ENCODE measurements at regions not wholly inside any gene's neighbourhood (a gene's known extent, or its start where the extent isn't known, plus 50 kb on each side); places are given as distances from the start of the nearest gene placed in this dataset.

DNA sequence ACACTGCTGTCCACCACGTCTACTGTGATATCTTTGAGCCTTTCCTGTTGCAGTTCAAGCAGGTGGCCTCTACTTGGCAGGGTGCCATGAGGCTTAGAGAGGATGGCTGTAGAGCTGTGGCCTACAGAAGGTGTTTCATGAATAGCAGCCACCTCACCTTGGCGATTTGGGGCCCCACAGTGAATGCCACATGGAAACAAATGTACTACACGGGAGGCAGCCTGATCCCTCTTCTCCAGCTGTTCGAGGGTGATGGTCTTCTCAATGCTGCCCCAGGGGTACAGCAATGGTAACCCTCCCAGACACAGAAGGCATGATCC lies 70.7 kb downstream of the FAM43A start:
- Mint-ChIP-seq H3K27ac (no peak overlapping the region), H3K9me3 (no peaks in the 10 kb centered on the region), H3K4me1 (no peaks in the 10 kb centered on the region), H3K36me3 (no peaks in the 10 kb centered on the region), H3K27me3 (ENCODE audit: low read depth in 2 of 2) (peaks cover 0 to under 1% of the 10 kb centered on the region in 2 donors), H3K4me3 (no peak overlapping the region)
- no peaks in the 10 kb centered on the region for H3K9me3 ChIP-seq (ENCODE audit: control insufficient read depth, insufficient read depth, low read length)
- DNase-seq (no peak), ATAC-seq (no peak)
- H3K4me3 ChIP-seq (ENCODE audit: low read length): no peak overlapping the region
- H3K4me1 ChIP-seq (ENCODE audit: control insufficient read depth, insufficient read depth, low read length): no peaks in the 10 kb centered on the region
- H3K36me3 ChIP-seq (ENCODE audit: control insufficient read depth, insufficient read depth, low read length): no peaks in the 10 kb centered on the region
- no peaks in the 10 kb centered on the region for H3K27me3 ChIP-seq (ENCODE audit: control insufficient read depth, insufficient read depth, low read length)
- H3K27ac ChIP-seq (ENCODE audit: low read length): no peak overlapping the region
- intact Hi-C loops (cut with micrococcal nuclease): no loop called here
- TF ChIP-seq, protein P1, sequence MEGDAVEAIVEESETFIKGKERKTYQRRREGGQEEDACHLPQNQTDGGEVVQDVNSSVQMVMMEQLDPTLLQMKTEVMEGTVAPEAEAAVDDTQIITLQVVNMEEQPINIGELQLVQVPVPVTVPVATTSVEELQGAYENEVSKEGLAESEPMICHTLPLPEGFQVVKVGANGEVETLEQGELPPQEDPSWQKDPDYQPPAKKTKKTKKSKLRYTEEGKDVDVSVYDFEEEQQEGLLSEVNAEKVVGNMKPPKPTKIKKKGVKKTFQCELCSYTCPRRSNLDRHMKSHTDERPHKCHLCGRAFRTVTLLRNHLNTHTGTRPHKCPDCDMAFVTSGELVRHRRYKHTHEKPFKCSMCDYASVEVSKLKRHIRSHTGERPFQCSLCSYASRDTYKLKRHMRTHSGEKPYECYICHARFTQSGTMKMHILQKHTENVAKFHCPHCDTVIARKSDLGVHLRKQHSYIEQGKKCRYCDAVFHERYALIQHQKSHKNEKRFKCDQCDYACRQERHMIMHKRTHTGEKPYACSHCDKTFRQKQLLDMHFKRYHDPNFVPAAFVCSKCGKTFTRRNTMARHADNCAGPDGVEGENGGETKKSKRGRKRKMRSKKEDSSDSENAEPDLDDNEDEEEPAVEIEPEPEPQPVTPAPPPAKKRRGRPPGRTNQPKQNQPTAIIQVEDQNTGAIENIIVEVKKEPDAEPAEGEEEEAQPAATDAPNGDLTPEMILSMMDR (IDR thresholded peaks at IDR 0.05): no peak
- 72% methylated on average over 4 of the region's 4 CpGs for WGBS (ENCODE audit: insufficient coverage)

DNA sequence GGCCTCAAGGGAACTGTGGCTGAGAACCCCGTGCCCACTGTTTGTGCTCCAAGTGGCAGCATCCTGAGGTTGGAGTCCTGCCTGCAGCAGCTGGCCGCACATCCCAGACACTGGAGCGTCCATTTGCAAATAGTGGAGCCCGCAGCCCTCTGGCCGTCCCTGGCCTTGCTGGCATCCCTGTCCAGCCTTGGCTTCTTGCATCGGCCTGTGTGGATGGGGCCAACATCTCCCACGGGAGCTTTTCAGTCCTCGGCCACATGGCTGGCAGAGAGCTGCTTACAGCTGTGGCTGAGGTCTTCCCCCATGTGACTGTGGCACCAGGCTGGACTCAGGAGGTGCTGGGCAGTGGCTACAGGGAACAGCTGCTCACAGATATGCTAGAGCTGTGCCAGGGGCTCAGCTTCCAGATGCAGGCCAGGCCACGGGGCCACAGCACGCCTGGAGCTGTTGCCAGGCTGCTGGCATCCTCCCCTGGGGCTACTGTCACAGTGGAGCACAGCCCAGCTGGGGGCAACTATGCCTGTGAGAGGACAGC lies 71.2 kb downstream of the FAM43A start:
- H3K4me1 Mint-ChIP-seq: no peaks in the 10 kb centered on the region
- intact Hi-C loops (cut with micrococcal nuclease): no loop called here
- H3K27ac ChIP-seq (ENCODE audit: low read length): no peak overlapping the region
- no peak overlapping the region for H3K4me3 ChIP-seq (ENCODE audit: low read length)
- peaks cover 0 to 3% of the 10 kb centered on the region in 2 donors for H3K27me3 Mint-ChIP-seq (ENCODE audit: low read depth in 2 of 2)
- no peaks in the 10 kb centered on the region for H3K9me3 ChIP-seq (ENCODE audit: control insufficient read depth, insufficient read depth, low read length)
- WGBS (ENCODE audit: insufficient coverage): 90% methylated on average over 10 of the region's 10 CpGs
- ATAC-seq: no peak
- no peak overlapping the region for H3K27ac Mint-ChIP-seq
- no peak for DNase-seq
- no peaks in the 10 kb centered on the region for H3K36me3 ChIP-seq (ENCODE audit: control insufficient read depth, insufficient read depth, low read length)
- no peaks in the 10 kb centered on the region for H3K4me1 ChIP-seq (ENCODE audit: control insufficient read depth, insufficient read depth, low read length)
- H3K36me3 Mint-ChIP-seq: no peaks in the 10 kb centered on the region
- H3K27me3 ChIP-seq (ENCODE audit: control insufficient read depth, insufficient read depth, low read length): no peaks in the 10 kb centered on the region
- no peak overlapping the region for H3K4me3 Mint-ChIP-seq
- H3K9me3 Mint-ChIP-seq: no peaks in the 10 kb centered on the region
- TF ChIP-seq, protein P1 (IDR thresholded peaks at IDR 0.05): no peak

DNA sequence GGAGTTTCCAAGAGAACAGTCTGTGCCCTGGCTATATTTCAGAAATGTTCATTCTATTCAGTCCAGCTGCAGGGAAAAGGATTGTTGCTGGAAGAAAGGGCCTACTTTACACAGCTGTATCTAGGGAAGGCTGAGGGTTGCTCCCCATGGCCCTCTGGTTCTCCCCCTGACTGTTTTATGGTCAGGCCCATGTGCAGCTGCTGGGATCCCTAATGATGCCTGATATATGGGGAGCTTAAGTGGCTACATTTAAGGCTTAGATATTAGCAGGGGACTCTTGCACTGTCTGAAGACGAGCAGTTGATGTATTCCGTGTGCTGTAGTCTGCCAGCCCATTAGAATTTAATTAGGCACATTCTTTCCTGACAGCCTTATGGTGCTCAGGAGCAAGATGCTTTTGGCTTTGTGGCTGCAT lies 72.0 kb downstream of the FAM43A start:
- H3K4me3 ChIP-seq (ENCODE audit: low read length): no peak overlapping the region
- H3K4me1 Mint-ChIP-seq: no peaks in the 10 kb centered on the region
- no peaks in the 10 kb centered on the region for H3K36me3 Mint-ChIP-seq
- H3K4me1 ChIP-seq (ENCODE audit: control insufficient read depth, insufficient read depth, low read length): no peaks in the 10 kb centered on the region
- no peak overlapping the region for H3K27ac Mint-ChIP-seq
- H3K27me3 Mint-ChIP-seq (ENCODE audit: low read depth in 2 of 2): peaks cover 0 to 3% of the 10 kb centered on the region in 2 donors
- H3K27ac ChIP-seq (ENCODE audit: low read length): no peak overlapping the region
- ATAC-seq (no peak), DNase-seq (no peak)
- H3K4me3 Mint-ChIP-seq: no peak overlapping the region
- no peaks in the 10 kb centered on the region for H3K27me3 ChIP-seq (ENCODE audit: control insufficient read depth, insufficient read depth, low read length)
- H3K9me3 Mint-ChIP-seq: no peaks in the 10 kb centered on the region
- 88% methylated on average over 2 of the region's 2 CpGs for WGBS (ENCODE audit: insufficient coverage)
- TF ChIP-seq, protein P1 (IDR thresholded peaks at IDR 0.05): no peak
- no peaks in the 10 kb centered on the region for H3K36me3 ChIP-seq (ENCODE audit: control insufficient read depth, insufficient read depth, low read length)
- intact Hi-C loops (cut with micrococcal nuclease): no loop called here
- no peaks in the 10 kb centered on the region for H3K9me3 ChIP-seq (ENCODE audit: control insufficient read depth, insufficient read depth, low read length)

DNA sequence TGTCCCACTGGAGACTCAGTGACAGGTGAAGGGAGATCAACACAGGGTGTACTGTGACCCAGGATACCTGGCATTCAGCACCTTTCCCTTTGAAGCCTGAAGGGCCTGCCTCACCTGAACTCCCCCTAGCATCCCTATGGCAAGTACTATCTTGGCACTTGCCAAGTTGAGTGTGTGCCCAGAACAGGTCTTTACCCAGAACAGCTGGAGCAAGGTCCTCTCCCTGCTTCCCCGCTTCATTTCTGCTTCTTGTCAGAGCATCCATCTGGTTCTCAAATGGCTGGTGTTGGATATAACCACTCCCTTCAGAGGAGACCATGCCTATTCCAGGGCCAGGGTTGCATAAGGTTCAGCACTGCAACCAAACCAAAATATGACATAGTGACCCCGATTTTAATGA lies 73.0 kb downstream of the FAM43A start:
- intact Hi-C loops (cut with micrococcal nuclease): no loop called here
- no peaks in the 10 kb centered on the region for H3K9me3 ChIP-seq (ENCODE audit: control insufficient read depth, insufficient read depth, low read length)
- H3K27me3 Mint-ChIP-seq (ENCODE audit: low read depth in 2 of 2): peaks cover 0 to 3% of the 10 kb centered on the region in 2 donors
- ATAC-seq: no peak
- DNase-seq: no peak
- no peaks in the 10 kb centered on the region for H3K9me3 Mint-ChIP-seq
- H3K27me3 ChIP-seq (ENCODE audit: control insufficient read depth, insufficient read depth, low read length): no peaks in the 10 kb centered on the region
- 86% methylated on average over 2 of the region's 2 CpGs for WGBS (ENCODE audit: insufficient coverage)
- no peak overlapping the region for H3K27ac Mint-ChIP-seq
- no peak overlapping the region for H3K4me3 ChIP-seq (ENCODE audit: low read length)
- no peaks in the 10 kb centered on the region for H3K4me1 Mint-ChIP-seq
- no peak overlapping the region for H3K4me3 Mint-ChIP-seq
- no peaks in the 10 kb centered on the region for H3K36me3 ChIP-seq (ENCODE audit: control insufficient read depth, insufficient read depth, low read length)
- H3K27ac ChIP-seq (ENCODE audit: low read length): no peak overlapping the region
- no peaks in the 10 kb centered on the region for H3K36me3 Mint-ChIP-seq
- no peaks in the 10 kb centered on the region for H3K4me1 ChIP-seq (ENCODE audit: control insufficient read depth, insufficient read depth, low read length)
- TF ChIP-seq, protein P1 (IDR thresholded peaks at IDR 0.05): no peak
